ENCODE measurements at regions not wholly inside any gene's neighbourhood (a gene's known extent, or its start where the extent isn't known, plus 50 kb on each side); places are given as distances from the start of the nearest gene placed in this dataset.
"Not testable (repeated sequence)": the region's sequence is repeated elsewhere in the genome, so short reads cannot be mapped to it uniquely, and the experiment has no call there.

GRCh38 chr3:40949347-40949746, 250.0 kb upstream of the CTNNB1 start:
- not testable (repeated sequence) for DNase-seq (ENCODE audit: low read depth)

GRCh38 chr3:40951636-40952035, 247.7 kb upstream of the CTNNB1 start:
- no peak for DNase-seq (ENCODE audit: low read depth)

- DNase-seq (ENCODE audit: low read depth) = no peak
Measured at GRCh38 chr3:40961104-40961857, 238.0 kb upstream of the CTNNB1 start.

GRCh38 chr3:40962721-40963120, 236.6 kb upstream of the CTNNB1 start:
- no peak for DNase-seq (ENCODE audit: low read depth)

GRCh38 chr3:40968666-40969065, 230.6 kb upstream of the CTNNB1 start:
- no peak for DNase-seq (ENCODE audit: low read depth)

GRCh38 chr3:40969341-40969740, 230.0 kb upstream of the CTNNB1 start:
- no peak for DNase-seq (ENCODE audit: low read depth)

GRCh38 chr3:40969756-40970466, 229.4 kb upstream of the CTNNB1 start:
- DNase-seq (ENCODE audit: low read depth) = no peak

GRCh38 chr3:40971191-40972168, 227.8 kb upstream of the CTNNB1 start:
- no peak for DNase-seq (ENCODE audit: low read depth)

- no peak for DNase-seq (ENCODE audit: low read depth)
Measured at GRCh38 chr3:40972350-40972749, 227.0 kb upstream of the CTNNB1 start.

GRCh38 chr3:40973141-40973540, 226.2 kb upstream of the CTNNB1 start:
- no peak for DNase-seq (ENCODE audit: low read depth)

- no peak for DNase-seq (ENCODE audit: low read depth)
Measured at GRCh38 chr3:40975711-40976121, 223.6 kb upstream of the CTNNB1 start.

GRCh38 chr3:40976241-40976640, 223.1 kb upstream of the CTNNB1 start:
- DNase-seq (ENCODE audit: low read depth) = no peak

GRCh38 chr3:40978442-40978841, 220.9 kb upstream of the CTNNB1 start:
- no peak for DNase-seq (ENCODE audit: low read depth)

GRCh38 chr3:40979962-40980361, 219.3 kb upstream of the CTNNB1 start:
- no peak for DNase-seq (ENCODE audit: low read depth)

GRCh38 chr3:40980467-40980866, 218.8 kb upstream of the CTNNB1 start:
- no peak for DNase-seq (ENCODE audit: low read depth)

GRCh38 chr3:40985195-40985594, 214.1 kb upstream of the CTNNB1 start:
- no peak for DNase-seq (ENCODE audit: low read depth)

GRCh38 chr3:40988468-40988867, 210.8 kb upstream of the CTNNB1 start:
- no peak for DNase-seq (ENCODE audit: low read depth)

- DNase-seq (ENCODE audit: low read depth) = no peak
Measured at GRCh38 chr3:40989141-40990061, 209.9 kb upstream of the CTNNB1 start.

GRCh38 chr3:40990062-40990456, 209.2 kb upstream of the CTNNB1 start:
- no peak for DNase-seq (ENCODE audit: low read depth)

- no peak for DNase-seq (ENCODE audit: low read depth)
Measured at GRCh38 chr3:40992023-40992422, 207.3 kb upstream of the CTNNB1 start.

- DNase-seq (ENCODE audit: low read depth) = no peak
Measured at GRCh38 chr3:40994611-40995010, 204.7 kb upstream of the CTNNB1 start.

Data from stimulated activated CD8-positive, alpha-beta memory T cell treated with anti-CD3 and anti-CD28 coated beads, Interleukin-15, amount 100 ng/mL, for 1 hour (primary cell).